ENCODE measurements at regions not wholly inside any gene's neighbourhood (a gene's known extent, or its start where the extent isn't known, plus 50 kb on each side); places are given as distances from the start of the nearest gene placed in this dataset.
"Not testable (repeated sequence)": the region's sequence is repeated elsewhere in the genome, so short reads cannot be mapped to it uniquely, and the experiment has no call there.

- Histone ChIP-seq H2AFZ (ENCODE audit: low read depth, low read length) (no peak overlapping the region), H3F3A (ENCODE audit: insufficient read depth, low read length, poor library complexity, severe bottlenecking) (no peaks in the 10 kb centered on the region), H3K4me2 (ENCODE audit: low read length) (no peak overlapping the region), H3K9ac (ENCODE audit: low read length) (no peak overlapping the region), H3K4me3 (ENCODE audit: low read length) (no peak overlapping the region), H3K9me3 (ENCODE audit: low read length) (no peaks in the 10 kb centered on the region), H3K9me2 (ENCODE audit: insufficient read depth, low read length) (no peaks in the 10 kb centered on the region), H3K27ac (ENCODE audit: low read length) (no peak overlapping the region), H4K20me1 (ENCODE audit: insufficient read depth) (no peaks in the 10 kb centered on the region), H3K36me3 (ENCODE audit: insufficient read depth, low read length) (no peaks in the 10 kb centered on the region), H3K79me2 (replicated peaks; ENCODE audit: insufficient read depth, low read length) (no peaks in the 10 kb centered on the region), H3K27me3 (ENCODE audit: insufficient read depth, low read depth, low read length) (no peaks in the 10 kb centered on the region)
- TF ChIP-seq EP300 (conservative IDR thresholded peaks at IDR 0.05; ENCODE audit: poor library complexity, severe bottlenecking) = no peak
- TF ChIP-seq RAD21 (conservative IDR thresholded peaks at IDR 0.05) = no peak
- TF ChIP-seq CTCF (IDR thresholded peaks at IDR 0.05; ENCODE audit: poor library complexity, severe bottlenecking) = no peak
- TF ChIP-seq MXI1 (conservative IDR thresholded peaks at IDR 0.05; ENCODE audit: poor library complexity, severe bottlenecking) = no peak
Observed at GRCh38 chr13:107600971-107601370, 614.4 kb downstream of the LIG4 start.

DNA sequence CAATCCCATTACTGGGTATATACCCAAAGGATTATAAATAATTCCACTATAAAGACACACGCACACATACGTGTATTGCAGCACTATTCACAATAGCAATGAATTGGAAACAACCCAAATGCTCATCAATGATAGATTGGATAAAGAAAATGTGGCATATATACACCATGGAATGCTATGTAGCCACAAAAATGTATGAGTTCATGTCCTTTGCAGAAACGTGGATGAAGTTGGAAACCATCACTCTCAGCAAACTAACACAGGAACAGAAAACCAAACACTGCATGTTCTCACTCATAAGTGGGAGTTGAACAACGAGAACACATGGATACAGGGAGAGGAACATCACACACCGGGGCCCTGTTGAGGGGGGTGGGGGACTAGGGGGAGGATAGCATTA lies 619.0 kb downstream of the LIG4 start:
- H2AFZ ChIP-seq (ENCODE audit: low read depth, low read length); H3K4me3 ChIP-seq (ENCODE audit: low read length); H3K9me2 ChIP-seq (ENCODE audit: insufficient read depth, low read length); H3K9me3 ChIP-seq (ENCODE audit: low read length); H3K79me2 ChIP-seq (replicated peaks; ENCODE audit: insufficient read depth, low read length); H3K4me2 ChIP-seq (ENCODE audit: low read length); H3F3A ChIP-seq (ENCODE audit: insufficient read depth, low read length, poor library complexity, severe bottlenecking); H4K20me1 ChIP-seq (ENCODE audit: insufficient read depth); H3K36me3 ChIP-seq (ENCODE audit: insufficient read depth, low read length); H3K27ac ChIP-seq (ENCODE audit: low read length); H3K27me3 ChIP-seq (ENCODE audit: insufficient read depth, low read depth, low read length); H3K9ac ChIP-seq (ENCODE audit: low read length): not testable (repeated sequence)

DNA sequence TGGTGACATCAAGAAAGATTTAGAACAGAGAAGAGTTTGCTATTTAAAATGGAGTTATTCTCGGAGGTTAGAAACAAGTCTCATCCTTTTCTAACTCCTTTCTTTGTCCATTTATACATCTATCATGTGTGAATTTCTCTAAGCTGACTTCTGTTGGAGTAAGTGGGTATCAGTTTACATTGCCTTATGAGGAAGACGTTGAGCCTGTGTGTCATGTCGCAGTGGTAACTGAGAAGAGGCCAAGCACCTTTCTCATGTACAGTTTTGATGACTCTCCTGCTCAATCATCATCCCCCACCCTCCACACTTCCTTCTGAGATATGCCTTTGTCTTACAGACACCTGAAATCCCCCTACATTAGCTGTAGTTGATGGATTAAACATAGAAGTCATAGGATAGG lies 624.8 kb downstream of the LIG4 start:
- Histone ChIP-seq H3K79me2 (replicated peaks; ENCODE audit: insufficient read depth, low read length) (no peaks in the 10 kb centered on the region), H3K9me2 (ENCODE audit: insufficient read depth, low read length) (no peaks in the 10 kb centered on the region), H3K9me3 (ENCODE audit: low read length) (no peaks in the 10 kb centered on the region), H3K4me3 (ENCODE audit: low read length) (no peak overlapping the region), H2AFZ (ENCODE audit: low read depth, low read length) (no peak overlapping the region), H3K27ac (ENCODE audit: low read length) (no peak overlapping the region), H3K9ac (ENCODE audit: low read length) (no peak overlapping the region), H4K20me1 (ENCODE audit: insufficient read depth) (no peaks in the 10 kb centered on the region), H3K4me2 (ENCODE audit: low read length) (no peak overlapping the region), H3F3A (ENCODE audit: insufficient read depth, low read length, poor library complexity, severe bottlenecking) (no peaks in the 10 kb centered on the region), H3K36me3 (ENCODE audit: insufficient read depth, low read length) (no peaks in the 10 kb centered on the region), H3K27me3 (ENCODE audit: insufficient read depth, low read depth, low read length) (no peaks in the 10 kb centered on the region)
- TF ChIP-seq EP300 (conservative IDR thresholded peaks at IDR 0.05; ENCODE audit: poor library complexity, severe bottlenecking) = no peak
- no peak for TF ChIP-seq CTCF (IDR thresholded peaks at IDR 0.05; ENCODE audit: poor library complexity, severe bottlenecking)
- no peak for TF ChIP-seq POLR2AphosphoS5 (IDR thresholded peaks at IDR 0.05)
- TF ChIP-seq TAF1 (IDR thresholded peaks at IDR 0.05; ENCODE audit: low read depth) = no peak
- TF ChIP-seq, protein P1, sequence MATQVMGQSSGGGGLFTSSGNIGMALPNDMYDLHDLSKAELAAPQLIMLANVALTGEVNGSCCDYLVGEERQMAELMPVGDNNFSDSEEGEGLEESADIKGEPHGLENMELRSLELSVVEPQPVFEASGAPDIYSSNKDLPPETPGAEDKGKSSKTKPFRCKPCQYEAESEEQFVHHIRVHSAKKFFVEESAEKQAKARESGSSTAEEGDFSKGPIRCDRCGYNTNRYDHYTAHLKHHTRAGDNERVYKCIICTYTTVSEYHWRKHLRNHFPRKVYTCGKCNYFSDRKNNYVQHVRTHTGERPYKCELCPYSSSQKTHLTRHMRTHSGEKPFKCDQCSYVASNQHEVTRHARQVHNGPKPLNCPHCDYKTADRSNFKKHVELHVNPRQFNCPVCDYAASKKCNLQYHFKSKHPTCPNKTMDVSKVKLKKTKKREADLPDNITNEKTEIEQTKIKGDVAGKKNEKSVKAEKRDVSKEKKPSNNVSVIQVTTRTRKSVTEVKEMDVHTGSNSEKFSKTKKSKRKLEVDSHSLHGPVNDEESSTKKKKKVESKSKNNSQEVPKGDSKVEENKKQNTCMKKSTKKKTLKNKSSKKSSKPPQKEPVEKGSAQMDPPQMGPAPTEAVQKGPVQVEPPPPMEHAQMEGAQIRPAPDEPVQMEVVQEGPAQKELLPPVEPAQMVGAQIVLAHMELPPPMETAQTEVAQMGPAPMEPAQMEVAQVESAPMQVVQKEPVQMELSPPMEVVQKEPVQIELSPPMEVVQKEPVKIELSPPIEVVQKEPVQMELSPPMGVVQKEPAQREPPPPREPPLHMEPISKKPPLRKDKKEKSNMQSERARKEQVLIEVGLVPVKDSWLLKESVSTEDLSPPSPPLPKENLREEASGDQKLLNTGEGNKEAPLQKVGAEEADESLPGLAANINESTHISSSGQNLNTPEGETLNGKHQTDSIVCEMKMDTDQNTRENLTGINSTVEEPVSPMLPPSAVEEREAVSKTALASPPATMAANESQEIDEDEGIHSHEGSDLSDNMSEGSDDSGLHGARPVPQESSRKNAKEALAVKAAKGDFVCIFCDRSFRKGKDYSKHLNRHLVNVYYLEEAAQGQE (IDR thresholded peaks at IDR 0.05; ENCODE audit: borderline replicate concordance) = no peak
- no peak for TF ChIP-seq MXI1 (conservative IDR thresholded peaks at IDR 0.05; ENCODE audit: poor library complexity, severe bottlenecking)
- TF ChIP-seq EZH2 (IDR thresholded peaks at IDR 0.05; ENCODE audit: borderline replicate concordance, insufficient read depth, low read length, poor library complexity, severe bottlenecking) = no peak
- no peak for TF ChIP-seq RAD21 (conservative IDR thresholded peaks at IDR 0.05)
- no peak for TF ChIP-seq SMC3 (conservative IDR thresholded peaks at IDR 0.05; ENCODE audit: poor library complexity)

Data from neural cell (in vitro differentiated cells).